ENCODE measurements at regions not wholly inside any gene's neighbourhood (a gene's known extent, or its start where the extent isn't known, plus 50 kb on each side); places are given as distances from the start of the nearest gene placed in this dataset.

DNA sequence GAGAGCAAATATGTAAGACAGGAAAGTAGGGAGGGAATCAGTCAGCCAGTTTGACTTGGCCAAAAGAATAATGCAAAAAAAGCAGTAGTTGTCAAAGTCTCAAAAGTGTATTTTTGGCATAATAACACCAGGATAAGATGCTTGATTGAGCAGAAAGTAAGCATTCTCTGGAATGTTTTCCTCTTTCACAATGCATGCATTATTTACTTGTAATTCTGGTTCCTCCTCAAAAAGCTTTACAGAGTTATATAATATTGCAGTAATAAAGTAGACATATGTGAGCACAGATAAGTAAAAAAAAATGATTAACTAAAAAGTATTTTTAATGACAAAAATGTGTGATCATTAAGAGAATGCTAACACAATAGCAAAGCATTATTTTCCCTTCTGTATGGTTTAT lies 285.9 kb upstream of the BCHE start:
- H4K20me1 ChIP-seq (replicated peaks; ENCODE audit: control insufficient read depth, insufficient read depth, low read length) = no peaks in the 10 kb centered on the region
- DNase-seq (ENCODE audit: extremely low read depth in 1 of 4, low spot score in 3 of 4) = no peak
- H3K9me3 ChIP-seq (replicated peaks; ENCODE audit: control insufficient read depth, insufficient read depth, low read depth, low read length) = no peaks in the 10 kb centered on the region
- intact Hi-C loops (cut with micrococcal nuclease) (no loop called here), in situ Hi-C loops (cut with MboI) (no loop called here)
- no peak overlapping the region for H3K27ac ChIP-seq (ENCODE audit: extremely low read depth, low read depth, low read length)
- no TSS peak for BruUV-seq (replicated peaks)
- H2AFZ ChIP-seq (ENCODE audit: low read depth, low read length) = no peak overlapping the region
- no peaks in the 10 kb centered on the region for H3K4me1 ChIP-seq (replicated peaks in 1 of 2; ENCODE audit: control insufficient read depth in 2 of 2, insufficient read depth in 2 of 2, low read length in 2 of 2)
- no peaks in the 10 kb centered on the region for H3K79me2 ChIP-seq (ENCODE audit: control insufficient read depth, insufficient read depth, low read length)
- ChIA-PET POLR2A (no interaction called here), CTCF (ENCODE audit: low intra/inter-chr PET ratio) (no interaction called here)
- H3K4me3 ChIP-seq = no peak overlapping the region
- no peak overlapping the region for H3K9ac ChIP-seq (ENCODE audit: insufficient read depth in 1 of 2, low read depth in 2 of 2, low read length in 2 of 2)
- FAIRE-seq = no peak
- no peaks in the 10 kb centered on the region for H3K36me3 ChIP-seq (ENCODE audit: control insufficient read depth, insufficient read depth, low read length)
- H3K27me3 ChIP-seq (ENCODE audit: control insufficient read depth in 2 of 2, insufficient read depth in 2 of 2, low read length in 2 of 2) = no peaks in the 10 kb centered on the region
- H3K9me1 ChIP-seq (ENCODE audit: control insufficient read depth, insufficient read depth, low read length) = no peaks in the 10 kb centered on the region
- no peak overlapping the region for H3K4me2 ChIP-seq (ENCODE audit: insufficient read depth, low read length)
- ATAC-seq = no peak
- no peak for TF ChIP-seq SRSF3 (IDR thresholded peaks at IDR 0.05; ENCODE audit: insufficient read depth, low read length)
- no peak for TF ChIP-seq PKNOX1 (IDR thresholded peaks at IDR 0.05)
- TF ChIP-seq, protein P1, sequence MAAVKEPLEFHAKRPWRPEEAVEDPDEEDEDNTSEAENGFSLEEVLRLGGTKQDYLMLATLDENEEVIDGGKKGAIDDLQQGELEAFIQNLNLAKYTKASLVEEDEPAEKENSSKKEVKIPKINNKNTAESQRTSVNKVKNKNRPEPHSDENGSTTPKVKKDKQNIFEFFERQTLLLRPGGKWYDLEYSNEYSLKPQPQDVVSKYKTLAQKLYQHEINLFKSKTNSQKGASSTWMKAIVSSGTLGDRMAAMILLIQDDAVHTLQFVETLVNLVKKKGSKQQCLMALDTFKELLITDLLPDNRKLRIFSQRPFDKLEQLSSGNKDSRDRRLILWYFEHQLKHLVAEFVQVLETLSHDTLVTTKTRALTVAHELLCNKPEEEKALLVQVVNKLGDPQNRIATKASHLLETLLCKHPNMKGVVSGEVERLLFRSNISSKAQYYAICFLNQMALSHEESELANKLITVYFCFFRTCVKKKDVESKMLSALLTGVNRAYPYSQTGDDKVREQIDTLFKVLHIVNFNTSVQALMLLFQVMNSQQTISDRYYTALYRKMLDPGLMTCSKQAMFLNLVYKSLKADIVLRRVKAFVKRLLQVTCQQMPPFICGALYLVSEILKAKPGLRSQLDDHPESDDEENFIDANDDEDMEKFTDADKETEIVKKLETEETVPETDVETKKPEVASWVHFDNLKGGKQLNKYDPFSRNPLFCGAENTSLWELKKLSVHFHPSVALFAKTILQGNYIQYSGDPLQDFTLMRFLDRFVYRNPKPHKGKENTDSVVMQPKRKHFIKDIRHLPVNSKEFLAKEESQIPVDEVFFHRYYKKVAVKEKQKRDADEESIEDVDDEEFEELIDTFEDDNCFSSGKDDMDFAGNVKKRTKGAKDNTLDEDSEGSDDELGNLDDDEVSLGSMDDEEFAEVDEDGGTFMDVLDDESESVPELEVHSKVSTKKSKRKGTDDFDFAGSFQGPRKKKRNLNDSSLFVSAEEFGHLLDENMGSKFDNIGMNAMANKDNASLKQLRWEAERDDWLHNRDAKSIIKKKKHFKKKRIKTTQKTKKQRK (IDR thresholded peaks at IDR 0.05; ENCODE audit: borderline replicate concordance, low read depth, low read length) = no peak
- TF ChIP-seq MED1 (CRISPR knock-in tag; IDR thresholded peaks at IDR 0.05; ENCODE audit: borderline replicate concordance) = no peak
- TF ChIP-seq, protein P2, sequence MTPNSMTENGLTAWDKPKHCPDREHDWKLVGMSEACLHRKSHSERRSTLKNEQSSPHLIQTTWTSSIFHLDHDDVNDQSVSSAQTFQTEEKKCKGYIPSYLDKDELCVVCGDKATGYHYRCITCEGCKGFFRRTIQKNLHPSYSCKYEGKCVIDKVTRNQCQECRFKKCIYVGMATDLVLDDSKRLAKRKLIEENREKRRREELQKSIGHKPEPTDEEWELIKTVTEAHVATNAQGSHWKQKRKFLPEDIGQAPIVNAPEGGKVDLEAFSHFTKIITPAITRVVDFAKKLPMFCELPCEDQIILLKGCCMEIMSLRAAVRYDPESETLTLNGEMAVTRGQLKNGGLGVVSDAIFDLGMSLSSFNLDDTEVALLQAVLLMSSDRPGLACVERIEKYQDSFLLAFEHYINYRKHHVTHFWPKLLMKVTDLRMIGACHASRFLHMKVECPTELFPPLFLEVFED (CRISPR knock-in tag; conservative IDR thresholded peaks at IDR 0.05) = no peak
- no peak for TF ChIP-seq DDX20 (tag; IDR thresholded peaks at IDR 0.05; ENCODE audit: low read depth)
- TF ChIP-seq ARNT (IDR thresholded peaks at IDR 0.05) = no peak
- TF ChIP-seq ATF1 (CRISPR knock-in tag; IDR thresholded peaks at IDR 0.05) = no peak
- TF ChIP-seq ATF1 (tag; IDR thresholded peaks at IDR 0.05) = no peak
- no peak for TF ChIP-seq GTF2B (IDR thresholded peaks at IDR 0.05; ENCODE audit: extremely low read depth, insufficient read length)
- TF ChIP-seq FOXA1 (IDR thresholded peaks at IDR 0.05; ENCODE audit: borderline replicate concordance) = no peak
- TF ChIP-seq, protein P3, sequence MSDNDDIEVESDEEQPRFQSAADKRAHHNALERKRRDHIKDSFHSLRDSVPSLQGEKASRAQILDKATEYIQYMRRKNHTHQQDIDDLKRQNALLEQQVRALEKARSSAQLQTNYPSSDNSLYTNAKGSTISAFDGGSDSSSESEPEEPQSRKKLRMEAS (CRISPR knock-in tag; IDR thresholded peaks at IDR 0.05) = no peak
- TF ChIP-seq ZEB2 (IDR thresholded peaks at IDR 0.05) = no peak
- no peak for TF ChIP-seq HMG20B (CRISPR knock-in tag; IDR thresholded peaks at IDR 0.05)
- TF ChIP-seq SNRNP70 (optimal IDR thresholded peaks at IDR 0.05; ENCODE audit: low read depth, low read length) = no peak
- TF ChIP-seq, protein P4, sequence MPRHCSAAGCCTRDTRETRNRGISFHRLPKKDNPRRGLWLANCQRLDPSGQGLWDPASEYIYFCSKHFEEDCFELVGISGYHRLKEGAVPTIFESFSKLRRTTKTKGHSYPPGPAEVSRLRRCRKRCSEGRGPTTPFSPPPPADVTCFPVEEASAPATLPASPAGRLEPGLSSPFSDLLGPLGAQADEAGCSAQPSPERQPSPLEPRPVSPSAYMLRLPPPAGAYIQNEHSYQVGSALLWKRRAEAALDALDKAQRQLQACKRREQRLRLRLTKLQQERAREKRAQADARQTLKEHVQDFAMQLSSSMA (CRISPR knock-in tag; IDR thresholded peaks at IDR 0.05) = no peak

Data from K562 (cell line).